HUES64 (cell line): ENCODE measurements at regions not wholly inside any gene's neighbourhood (a gene's known extent, or its start where the extent isn't known, plus 50 kb on each side); places are given as distances from the start of the nearest gene placed in this dataset.

ENCODE experiments used
- H3K27ac ChIP-seq: 2 replicates; pipeline ENCODE4 v1.7.0; 2013; ENCODE audit warnings: low read depth, low read length, inconsistent platforms
- H3K27me3 ChIP-seq: 2 replicates; pipeline ENCODE4 v1.6.1; 2013; ENCODE audit warnings: mild to moderate bottlenecking, low read length; ENCODE audit not compliant: insufficient read depth
- H3K36me3 ChIP-seq: 2 replicates; pipeline ENCODE4 v1.6.1; 2013; ENCODE audit warnings: mild to moderate bottlenecking, low read length; ENCODE audit not compliant: insufficient read depth
- H3K4me1 ChIP-seq: 2 replicates; pipeline ENCODE4 v1.6.1; 2013; ENCODE audit warnings: mild to moderate bottlenecking, low read length, moderate library complexity; ENCODE audit not compliant: insufficient read depth
- H3K4me3 ChIP-seq: 2 replicates; pipeline ENCODE4 v1.5.1; 2013; ENCODE audit warnings: mild to moderate bottlenecking, low read length, moderate library complexity
- H3K9ac ChIP-seq: 2 replicates; pipeline ENCODE4 v1.6.1; 2013; ENCODE audit warnings: mild to moderate bottlenecking, low read depth, low read length
- H3K9me3 ChIP-seq: 2 replicates; pipeline ENCODE4 v1.6.1; 2013; ENCODE audit warnings: low read depth, low read length; ENCODE audit not compliant: insufficient read depth
- WGBS: fragments of 150-250, 120-280 bp; methylation state at CpG from one replicate; pipeline ENCODE4 v1.1.7; 2013; ENCODE audit warnings: missing lambda C conversion rate; 5-methylcytosine and 5-hydroxymethylcytosine counted together

DNA sequence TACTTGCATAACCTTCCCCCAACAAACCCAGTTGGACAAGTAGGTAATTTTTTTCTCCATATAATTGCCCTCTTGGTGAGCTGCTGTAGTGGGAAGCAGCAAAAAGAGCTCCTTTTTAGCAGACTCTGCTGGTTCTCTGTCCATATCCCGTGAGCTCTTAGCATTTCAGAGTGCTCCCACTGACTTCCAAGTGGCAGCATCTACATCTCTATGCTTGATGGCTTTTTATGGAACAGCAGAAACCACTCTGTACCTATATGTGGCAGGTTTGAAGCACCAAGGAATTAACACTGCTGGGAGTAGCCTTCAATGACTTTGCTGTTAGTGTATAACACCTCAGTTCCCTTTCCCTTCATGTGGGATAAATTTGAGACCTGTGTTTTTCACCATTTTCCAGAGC, 168.4 kb upstream of the NHS start:
- Histone ChIP-seq H3K36me3 (no peaks in the 10 kb centered on the region), H3K27me3 (no peaks in the 10 kb centered on the region), H3K9ac (peak overlapping the region; percentile 26; the same call in 1 of the 2 replicates), H3K27ac (peak overlapping the region; percentile 76), H3K4me1 (peaks cover 22% of the 10 kb centered on the region), H3K4me3 (0 out of 2 replicates have a peak overlapping the region, but pooled peaks have one; percentile 8), H3K9me3 (peaks cover 7% of the 10 kb centered on the region; the same call in 1 of the 2 replicates)
- 5% methylated on average over 1 of the region's 1 CpG for WGBS

DNA sequence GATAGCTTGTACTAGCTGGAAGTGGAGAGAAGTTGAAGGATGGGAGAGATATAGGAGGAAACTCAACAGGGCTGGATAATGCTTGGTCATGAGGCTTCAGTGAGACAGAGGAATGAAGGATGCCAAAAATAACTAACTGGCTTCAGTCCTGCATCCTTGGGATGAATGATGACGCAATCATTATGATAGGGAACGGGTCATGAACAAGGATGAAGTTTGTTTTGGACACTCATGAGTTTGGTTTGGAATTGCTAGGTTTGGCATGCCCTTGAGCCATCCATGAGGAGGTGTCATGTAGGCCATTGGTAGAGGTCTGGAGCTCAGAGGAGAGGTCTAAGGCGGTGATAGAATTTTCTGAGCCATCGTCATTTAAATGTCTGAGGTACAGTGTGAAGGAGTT, 160.0 kb upstream of the NHS start:
- Histone ChIP-seq H3K9ac (no peak overlapping the region), H3K27me3 (no peaks in the 10 kb centered on the region), H3K36me3 (no peaks in the 10 kb centered on the region), H3K4me3 (no peak overlapping the region), H3K4me1 (no peaks in the 10 kb centered on the region), H3K27ac (no peak overlapping the region), H3K9me3 (peaks cover 7% of the 10 kb centered on the region; the same call in 1 of the 2 replicates)
- WGBS, result 96% methylated on average over 4 of the region's 4 CpGs

DNA sequence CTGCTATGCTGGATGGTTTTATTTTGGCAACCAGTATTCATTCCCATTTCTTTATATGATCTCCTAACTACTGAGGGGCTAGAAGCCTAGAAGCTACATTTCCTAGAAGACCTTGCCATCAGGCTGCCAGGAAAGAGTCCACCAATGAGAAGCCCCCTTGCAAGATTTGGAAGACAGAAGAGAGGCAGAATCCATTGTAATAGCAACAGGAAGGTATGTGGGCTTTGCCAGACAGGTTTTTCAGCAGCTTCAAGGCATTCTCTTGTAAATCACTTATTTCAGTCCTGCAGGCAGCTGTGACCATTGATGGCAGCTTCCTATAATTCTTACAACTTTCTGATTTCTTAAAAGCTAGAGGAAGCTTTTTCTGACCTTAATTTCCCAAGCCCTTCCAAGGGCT, 148.3 kb upstream of the NHS start:
- Histone ChIP-seq H3K9me3 (peaks cover 12% of the 10 kb centered on the region), H3K9ac (peak overlapping the region; percentile 50; the same call in 1 of the 2 replicates), H3K4me1 (peaks cover 13% of the 10 kb centered on the region), H3K36me3 (no peaks in the 10 kb centered on the region), H3K27me3 (no peaks in the 10 kb centered on the region), H3K4me3 (no peak overlapping the region), H3K27ac (peak overlapping the region; percentile 85; the same call in 1 of the 2 replicates)

DNA sequence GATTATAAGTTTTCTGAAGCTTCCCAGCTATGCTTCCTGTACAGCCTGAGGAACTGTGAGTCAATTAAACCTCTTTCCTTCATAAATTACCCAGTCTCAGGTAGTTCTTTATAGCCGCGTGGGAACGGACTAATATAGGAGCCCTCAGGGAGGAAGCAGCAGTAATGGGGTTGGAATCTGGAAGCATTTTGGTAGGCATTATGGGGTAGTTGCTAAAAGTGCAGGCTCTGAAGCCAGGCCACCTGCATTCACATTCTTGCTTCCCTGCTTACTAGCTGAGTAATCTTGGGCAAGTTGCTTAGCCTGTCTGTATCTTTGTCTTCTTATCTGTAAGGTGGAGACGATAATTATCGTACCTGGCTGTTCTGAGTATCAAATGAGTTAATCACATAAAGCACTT, 137.9 kb upstream of the NHS start:
- Histone ChIP-seq H3K36me3 (no peaks in the 10 kb centered on the region), H3K9ac (no peak overlapping the region), H3K4me3 (no peak overlapping the region), H3K9me3 (no peaks in the 10 kb centered on the region), H3K27me3 (no peaks in the 10 kb centered on the region), H3K4me1 (no peaks in the 10 kb centered on the region), H3K27ac (no peak overlapping the region)
- WGBS, result 95% methylated on average over 4 of the region's 5 CpGs

DNA sequence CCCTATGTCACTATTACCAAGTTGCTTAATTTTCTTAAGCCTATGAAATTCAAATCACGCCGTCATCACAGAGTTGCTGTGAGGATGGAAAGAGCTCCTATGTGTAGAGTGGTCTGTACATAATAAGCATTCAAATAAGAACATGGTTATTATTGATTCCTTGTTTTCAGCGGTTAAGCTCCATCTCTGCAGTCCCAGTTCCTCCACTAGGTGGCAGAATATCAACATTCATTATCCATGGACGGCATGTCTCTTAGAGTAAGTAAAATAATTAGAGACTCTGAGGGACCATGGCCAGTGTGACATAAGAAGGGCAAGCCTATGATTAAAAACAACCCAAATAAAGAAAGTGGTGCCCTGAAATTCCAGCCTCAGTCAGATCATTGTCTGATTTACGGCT, 132.5 kb upstream of the NHS start:
- Histone ChIP-seq H3K27ac (no peak overlapping the region), H3K36me3 (no peaks in the 10 kb centered on the region), H3K4me3 (no peak overlapping the region), H3K27me3 (no peaks in the 10 kb centered on the region), H3K4me1 (no peaks in the 10 kb centered on the region), H3K9me3 (no peaks in the 10 kb centered on the region), H3K9ac (no peak overlapping the region)
- 90% methylated on average over 1 of the region's 5 CpGs for WGBS

DNA sequence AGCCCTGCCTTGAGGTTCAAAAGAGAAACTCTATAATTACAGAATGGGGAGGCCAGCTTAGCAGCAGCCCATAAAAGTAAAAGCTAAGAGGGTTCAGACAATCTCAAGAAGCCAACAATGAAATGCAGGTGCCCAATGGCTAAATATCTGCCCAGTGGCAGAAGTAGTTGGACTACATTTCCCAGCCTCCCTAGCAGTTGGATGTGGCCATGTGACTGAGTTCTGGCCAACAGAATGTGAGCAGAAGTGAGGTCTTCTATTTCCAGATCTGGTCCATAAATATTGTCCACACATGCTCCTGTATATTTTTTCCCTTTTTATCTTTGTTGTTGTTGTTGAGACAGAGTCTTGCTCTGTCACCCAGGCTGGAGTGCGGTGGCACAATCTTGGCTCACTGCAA, 127.9 kb upstream of the NHS start:
- Histone ChIP-seq H3K9ac (no peak overlapping the region), H3K27ac (no peak overlapping the region), H3K4me3 (no peak overlapping the region), H3K4me1 (no peaks in the 10 kb centered on the region), H3K27me3 (no peaks in the 10 kb centered on the region), H3K36me3 (no peaks in the 10 kb centered on the region), H3K9me3 (no peaks in the 10 kb centered on the region)
- 100% methylated on average over 1 of the region's 1 CpG for WGBS

DNA sequence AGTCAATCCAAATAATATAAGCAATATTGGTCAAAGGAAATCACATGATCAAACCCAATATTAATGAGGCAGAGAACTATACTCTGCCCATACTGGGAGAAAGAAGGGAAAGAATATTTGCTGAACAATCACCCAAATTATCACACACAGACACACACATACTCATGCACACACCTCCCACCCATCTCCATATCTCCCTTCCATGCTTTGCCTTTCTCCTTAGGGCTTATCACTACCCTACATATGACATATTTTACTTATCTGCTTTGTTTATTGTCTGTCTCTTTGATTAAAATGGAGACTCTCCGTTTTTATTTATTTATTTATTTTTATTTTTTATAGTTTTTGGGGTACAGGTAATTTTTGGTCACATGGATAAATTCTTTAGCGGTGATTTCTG, 112.9 kb upstream of the NHS start:
- no CpG with 5 or more reads among the region's 2 CpGs for WGBS
- no peaks in the 10 kb centered on the region for H3K9me3 ChIP-seq

DNA sequence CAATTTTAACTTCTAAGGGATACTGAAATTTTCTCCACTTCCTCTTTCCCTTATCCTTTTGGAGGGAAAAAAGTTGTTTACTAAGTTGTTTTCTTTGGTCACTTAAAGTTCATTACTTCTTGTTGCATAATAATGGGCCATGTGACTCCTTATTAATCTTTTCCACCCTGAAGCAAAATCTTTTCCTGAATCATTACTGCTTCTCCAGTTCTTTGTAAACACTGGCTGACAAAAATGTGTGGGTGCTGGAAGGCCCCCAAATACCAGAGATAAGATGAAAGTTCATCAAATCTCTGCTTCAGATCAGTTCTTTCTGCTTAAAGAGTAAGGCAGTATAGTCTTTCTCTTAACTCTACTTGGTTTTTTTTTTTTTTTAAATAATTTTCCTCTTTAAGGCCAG, 108.9 kb upstream of the NHS start:
- Histone ChIP-seq H3K4me3 (no peak overlapping the region), H3K9ac (no peak overlapping the region), H3K36me3 (no peaks in the 10 kb centered on the region), H3K4me1 (no peaks in the 10 kb centered on the region), H3K27me3 (no peaks in the 10 kb centered on the region), H3K27ac (no peak overlapping the region), H3K9me3 (no peaks in the 10 kb centered on the region)

More for the DNA sequence above, 112.9 kb upstream of the NHS start:
- no peaks in the 10 kb centered on the region for H3K27me3 ChIP-seq
- no peaks in the 10 kb centered on the region for H3K4me1 ChIP-seq
- no peak overlapping the region for H3K4me3 ChIP-seq
- H3K9ac ChIP-seq, result no peak overlapping the region
- H3K36me3 ChIP-seq, result no peaks in the 10 kb centered on the region
- no peak overlapping the region for H3K27ac ChIP-seq

DNA sequence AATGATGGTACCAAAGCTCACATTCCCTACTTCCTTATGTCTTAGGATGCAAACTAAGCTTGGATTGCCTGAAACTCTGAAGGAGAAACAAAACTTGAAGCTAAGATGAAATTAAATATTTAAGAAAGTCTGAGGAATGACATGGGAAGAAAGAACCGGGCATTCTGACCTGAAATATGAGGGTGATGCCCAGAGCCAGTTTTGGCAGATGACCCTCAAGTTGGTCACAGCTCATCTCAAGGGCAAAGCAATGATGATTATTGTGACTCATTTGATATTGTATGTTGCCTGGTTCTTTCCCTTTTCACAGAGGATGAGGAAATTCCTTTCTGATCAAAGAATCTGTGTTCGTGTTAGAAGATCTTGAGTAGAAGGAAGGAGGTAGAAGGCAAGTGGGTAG, 96.0 kb upstream of the NHS start:
- no peaks in the 10 kb centered on the region for H3K27me3 ChIP-seq
- H3K27ac ChIP-seq, result no peak overlapping the region
- H3K4me1 ChIP-seq, result no peaks in the 10 kb centered on the region
- no peak overlapping the region for H3K9ac ChIP-seq
- H3K9me3 ChIP-seq, result 0 out of 2 replicates have a peak, but pooled peaks cover 9% of the 10 kb centered on the region
- H3K4me3 ChIP-seq, result no peak overlapping the region
- no peaks in the 10 kb centered on the region for H3K36me3 ChIP-seq
- WGBS, result 100% methylated on average over 2 of the region's 2 CpGs

DNA sequence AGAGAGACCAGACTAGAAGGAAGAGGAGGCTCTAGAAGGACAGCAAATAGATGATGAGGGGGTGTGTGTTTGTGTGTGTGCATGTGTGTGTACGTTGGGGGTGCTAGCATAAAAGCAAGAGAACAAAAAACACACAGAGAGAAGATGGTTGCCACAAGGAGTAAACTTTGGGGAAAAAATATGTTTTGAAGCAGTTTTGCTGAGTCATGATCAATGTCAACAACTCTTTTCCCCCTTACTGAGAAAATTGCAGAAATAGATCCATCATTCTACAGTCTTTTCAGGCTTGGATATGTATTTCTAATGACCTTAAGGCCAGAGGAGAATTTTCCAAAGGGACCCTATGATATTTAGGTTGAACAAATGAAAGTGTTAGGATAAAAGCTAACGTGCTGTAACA, 89.0 kb upstream of the NHS start:
- Histone ChIP-seq H3K4me3 (no peak overlapping the region), H3K27ac (no peak overlapping the region), H3K9me3 (no peaks in the 10 kb centered on the region), H3K36me3 (no peaks in the 10 kb centered on the region), H3K9ac (no peak overlapping the region), H3K4me1 (no peaks in the 10 kb centered on the region), H3K27me3 (no peaks in the 10 kb centered on the region)
- WGBS, result 73% methylated on average over 1 of the region's 2 CpGs

DNA sequence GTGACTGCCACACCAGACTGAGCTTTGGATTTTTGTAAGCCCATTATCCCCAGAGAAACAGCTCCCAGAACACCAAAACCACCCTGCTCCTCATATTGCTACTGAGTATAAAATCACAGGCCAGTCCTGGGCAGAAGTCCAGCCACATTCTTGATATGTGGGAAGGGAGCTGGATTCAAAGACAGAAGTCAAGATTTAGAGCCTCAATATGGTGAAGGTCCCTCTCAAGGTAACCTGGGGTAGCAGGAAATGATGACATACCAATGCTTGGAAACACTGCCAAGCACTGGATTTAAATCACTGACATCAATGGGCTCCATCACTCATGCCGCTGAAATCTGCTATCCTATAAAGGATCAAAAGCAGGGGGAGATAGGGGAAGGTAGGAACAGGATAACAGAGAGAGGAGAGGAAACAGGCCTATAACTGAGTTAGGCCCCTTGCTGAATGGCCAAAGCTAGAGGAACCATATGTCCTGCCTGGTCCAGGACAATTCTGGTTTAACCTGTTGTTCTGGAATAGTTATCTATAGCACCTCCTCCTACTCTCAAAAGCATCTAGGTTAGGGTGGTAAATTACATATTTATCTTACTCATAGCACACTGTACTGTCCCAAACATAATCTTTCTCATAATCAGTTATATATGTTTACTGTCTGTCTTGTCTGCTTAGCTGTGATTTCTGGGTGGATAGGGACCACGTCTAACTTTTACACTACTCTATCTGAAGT, 83.7 kb upstream of the NHS start:
- Histone ChIP-seq H3K4me1 (peaks cover 11% of the 10 kb centered on the region; the same call in 1 of the 2 replicates), H3K9ac (no peak overlapping the region), H3K36me3 (no peaks in the 10 kb centered on the region), H3K4me3 (no peak overlapping the region), H3K9me3 (no peaks in the 10 kb centered on the region), H3K27ac (no peak overlapping the region), H3K27me3 (no peaks in the 10 kb centered on the region)
- WGBS, result 100% methylated on average over 1 of the region's 2 CpGs

DNA sequence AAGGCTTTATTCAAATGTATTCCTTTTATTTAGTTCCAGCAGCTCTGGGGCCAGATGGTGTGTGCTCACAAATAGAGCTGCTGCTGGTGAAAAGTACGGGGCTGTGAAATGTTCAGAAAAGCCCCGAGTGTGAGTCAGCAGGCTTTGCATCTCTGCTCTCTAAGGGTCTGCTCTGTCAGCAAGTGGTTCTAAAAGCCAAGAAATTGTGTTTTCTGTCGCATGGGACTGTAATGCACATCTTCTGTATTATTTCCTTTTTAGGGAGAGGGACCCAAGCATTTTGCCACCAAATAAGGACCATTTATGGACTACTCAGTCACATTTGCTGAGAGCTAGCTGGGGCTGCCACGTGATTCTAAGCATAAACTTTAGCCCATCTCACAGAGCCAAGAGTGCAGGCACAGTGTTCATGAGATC, 82.9 kb upstream of the NHS start:
- H3K27ac ChIP-seq, result peak overlapping the region; percentile 11; the same call in 1 of the 2 replicates
- no peak overlapping the region for H3K4me3 ChIP-seq
- no peaks in the 10 kb centered on the region for H3K9me3 ChIP-seq
- no peaks in the 10 kb centered on the region for H3K27me3 ChIP-seq
- peaks cover 11% of the 10 kb centered on the region; the same call in 1 of the 2 replicates for H3K4me1 ChIP-seq
- WGBS, result 49% methylated on average over 4 of the region's 4 CpGs
- no peaks in the 10 kb centered on the region for H3K36me3 ChIP-seq
- no peak overlapping the region for H3K9ac ChIP-seq
